HFFc6 (cell line): ENCODE measurements at regions not wholly inside any gene's neighbourhood (a gene's known extent, or its start where the extent isn't known, plus 50 kb on each side); places are given as distances from the start of the nearest gene placed in this dataset.

Source experiments
- DNase-seq: peaks from one replicate; pipeline ENCODE4 v3.0.0-alpha.2; 2018
- H3K27ac Mint-ChIP-seq: 2 replicates; pipeline ENCODE4 v1.8.0; 2020; ENCODE audit warnings: mild to moderate bottlenecking, mixed read lengths
- H3K27me3 Mint-ChIP-seq: 2 replicates; pipeline ENCODE4 v1.8.0; 2021; ENCODE audit warnings: mild to moderate bottlenecking, moderate library complexity, mixed read lengths; ENCODE audit not compliant: insufficient read depth
- H3K36me3 Mint-ChIP-seq: 2 replicates; pipeline ENCODE4 v1.8.0; 2021; ENCODE audit warnings: low read depth, mixed read lengths
- H3K4me1 Mint-ChIP-seq: 2 replicates; pipeline ENCODE4 v1.8.0; 2020; ENCODE audit warnings: low read depth, mixed read lengths
- H3K4me3 Mint-ChIP-seq: 2 replicates; pipeline ENCODE4 v1.8.0; 2020; ENCODE audit warnings: mild to moderate bottlenecking, moderate library complexity, mixed read lengths
- H3K9me3 Mint-ChIP-seq: 2 replicates; pipeline ENCODE4 v1.8.0; 2020; ENCODE audit warnings: mild to moderate bottlenecking, mixed read lengths
- CTCF ChIP-seq: fragments of 200-600 bp; sonication (generic); IDR thresholded peaks from 2 replicates; pipeline ENCODE4 v1.5.0; 2021; ENCODE audit warnings: antibody characterized with exemption, mild to moderate bottlenecking

- no peak for DNase-seq
- no peak overlapping the region for H3K4me3 Mint-ChIP-seq
- no peaks in the 10 kb centered on the region for H3K4me1 Mint-ChIP-seq
- no peaks in the 10 kb centered on the region for H3K36me3 Mint-ChIP-seq
- peaks cover 29% of the 10 kb centered on the region for H3K9me3 Mint-ChIP-seq
- no peak for TF ChIP-seq CTCF
- H3K27ac Mint-ChIP-seq: no peak overlapping the region
- H3K27me3 Mint-ChIP-seq: no peaks in the 10 kb centered on the region
Measured at GRCh38 chr19:28537896-28538295, 675.1 kb downstream of the UQCRFS1 start.

GRCh38 chr19:28537079-28537478 lies 675.9 kb downstream of the UQCRFS1 start:
- Mint-ChIP-seq H3K27me3 (no peaks in the 10 kb centered on the region), H3K4me1 (no peaks in the 10 kb centered on the region), H3K36me3 (no peaks in the 10 kb centered on the region), H3K4me3 (no peak overlapping the region), H3K9me3 (peaks cover 30% of the 10 kb centered on the region), H3K27ac (no peak overlapping the region)
- DNase-seq: no peak
- TF ChIP-seq CTCF: no peak

DNA sequence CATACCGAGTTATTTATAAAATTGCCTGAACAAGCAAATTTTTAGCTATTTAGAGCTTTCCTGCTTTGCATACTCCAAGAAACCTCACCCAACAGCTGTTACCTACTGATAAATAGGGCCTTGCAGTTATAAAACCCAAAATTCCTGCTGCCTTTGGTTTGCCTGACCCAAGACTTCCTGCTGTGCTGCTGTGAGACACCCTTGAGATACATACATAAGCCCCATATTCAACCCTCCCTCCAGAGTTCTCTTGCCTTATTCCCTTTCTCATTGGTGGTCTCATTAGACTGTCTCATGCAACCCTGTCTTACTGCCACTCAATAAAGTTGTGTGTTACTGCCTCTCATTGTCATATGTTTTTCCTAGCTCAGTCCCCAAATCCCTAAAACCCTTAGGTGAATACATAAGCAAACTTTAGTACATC lies 677.6 kb downstream of the UQCRFS1 start:
- no peak for TF ChIP-seq CTCF
- H3K27ac Mint-ChIP-seq: no peak overlapping the region
- no peak for DNase-seq
- no peaks in the 10 kb centered on the region for H3K36me3 Mint-ChIP-seq
- H3K9me3 Mint-ChIP-seq: peaks cover 33% of the 10 kb centered on the region
- H3K4me3 Mint-ChIP-seq: no peak overlapping the region
- H3K27me3 Mint-ChIP-seq: no peaks in the 10 kb centered on the region
- no peaks in the 10 kb centered on the region for H3K4me1 Mint-ChIP-seq

DNA sequence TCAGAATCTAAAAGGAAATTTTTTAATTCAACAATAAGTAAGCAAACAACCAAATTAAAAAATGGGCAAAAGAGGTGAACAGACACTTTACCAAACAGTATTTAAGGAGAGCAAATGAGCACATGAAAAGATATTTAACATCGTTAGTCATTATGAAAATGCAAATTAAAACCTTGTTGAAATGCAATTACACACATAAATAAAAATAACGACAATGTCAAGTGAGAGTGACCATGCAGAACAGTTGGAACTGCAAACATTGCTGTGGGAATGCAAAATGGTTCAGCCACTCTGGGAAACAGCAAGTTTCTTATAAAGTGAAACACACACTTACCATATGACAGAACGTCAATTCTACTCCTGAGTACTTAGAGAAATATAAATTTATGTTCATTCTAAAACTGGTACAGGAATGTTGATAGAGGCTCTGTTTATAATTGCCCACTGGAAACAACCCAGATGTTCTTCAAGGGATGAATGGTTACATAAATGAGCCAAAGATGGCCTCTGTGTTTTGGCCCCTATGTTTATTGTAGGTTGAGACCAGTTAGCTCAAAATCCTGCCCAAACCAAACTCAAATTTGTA lies 678.1 kb downstream of the UQCRFS1 start:
- H3K36me3 Mint-ChIP-seq: no peaks in the 10 kb centered on the region
- no peaks in the 10 kb centered on the region for H3K4me1 Mint-ChIP-seq
- TF ChIP-seq CTCF: no peak
- DNase-seq: no peak
- H3K4me3 Mint-ChIP-seq: no peak overlapping the region
- no peaks in the 10 kb centered on the region for H3K27me3 Mint-ChIP-seq
- peaks cover 38% of the 10 kb centered on the region for H3K9me3 Mint-ChIP-seq
- H3K27ac Mint-ChIP-seq: no peak overlapping the region

GRCh38 chr19:28532765-28533341 lies 680.1 kb downstream of the UQCRFS1 start:
- H3K27me3 Mint-ChIP-seq: no peaks in the 10 kb centered on the region
- H3K4me1 Mint-ChIP-seq: no peaks in the 10 kb centered on the region
- no peak overlapping the region for H3K27ac Mint-ChIP-seq
- H3K36me3 Mint-ChIP-seq: no peaks in the 10 kb centered on the region
- no peak overlapping the region for H3K4me3 Mint-ChIP-seq
- H3K9me3 Mint-ChIP-seq: peaks cover 48% of the 10 kb centered on the region
- TF ChIP-seq CTCF: no peak
- DNase-seq: no peak
